Liver (tissue), 8 donors: ENCODE measurements at regions not wholly inside any gene's neighbourhood (a gene's known extent, or its start where the extent isn't known, plus 50 kb on each side); places are given as distances from the start of the nearest gene placed in this dataset.

Source experiments
- DNase-seq: peaks from one replicate; pipeline ENCODE4 v3.0.0-alpha.2; 2017; ENCODE audit warnings: low spot score
- H3K27ac ChIP-seq, 2 donors: one replicate each; pipeline ENCODE4 v1.7.0; 2013; ENCODE audit warnings: inconsistent platforms in 2 of 2, low read length in 2 of 2, control low read depth in 1 of 2, low read depth in 1 of 2, mild to moderate bottlenecking in 1 of 2
- H3K27me3 ChIP-seq, 4 donors: one replicate each; pipeline versions ENCODE4 v1.6.1 to v1.7.0; 2013; ENCODE audit warnings: low read length in 3 of 4, inconsistent platforms in 1 of 4, mild to moderate bottlenecking in 1 of 4, moderate library complexity in 1 of 4; ENCODE audit not compliant: control insufficient read depth in 4 of 4, insufficient read depth in 4 of 4
- H3K36me3 ChIP-seq, 4 donors: one replicate each; pipeline versions ENCODE4 v1.6.1 to v1.7.0; 2013; ENCODE audit warnings: low read length in 3 of 4, mild to moderate bottlenecking in 3 of 4, low read depth in 1 of 4, moderate library complexity in 1 of 4; ENCODE audit not compliant: control insufficient read depth in 4 of 4, insufficient read depth in 3 of 4
- H3K4me1 ChIP-seq, 4 donors: one replicate each; pipeline versions ENCODE4 v1.6.1 to v1.7.0; 2013; ENCODE audit warnings: low read length in 3 of 4, mild to moderate bottlenecking in 3 of 4, moderate library complexity in 1 of 4; ENCODE audit not compliant: control insufficient read depth in 4 of 4, insufficient read depth in 4 of 4
- H3K4me3 ChIP-seq, 3 donors: one replicate each; pipeline versions ENCODE4 v1.6.1 to v1.7.0; 2013; ENCODE audit warnings: low read length in 3 of 3, control low read depth in 1 of 3, low read depth in 1 of 3, mild to moderate bottlenecking in 1 of 3
- H3K9ac ChIP-seq, 2 donors: one replicate each; pipeline ENCODE4 v1.7.0; 2013; ENCODE audit warnings: low read length in 2 of 2, mild to moderate bottlenecking in 2 of 2, moderate library complexity in 2 of 2, control low read depth in 1 of 2, low read depth in 1 of 2
- H3K9me3 ChIP-seq, 4 donors: one replicate each; pipeline versions ENCODE4 v1.6.1 to v1.7.0; 2013; ENCODE audit warnings: low read length in 3 of 4; ENCODE audit not compliant: control insufficient read depth in 4 of 4
- EGR1 ChIP-seq, 2 donors: IDR thresholded peaks; 2 replicates each; pipeline ENCODE4 v1.6.1; 2016 to 2018; ENCODE audit warnings: antibody characterized with exemption in 2 of 2, low read depth in 2 of 2
- FOXA1 ChIP-seq: IDR thresholded peaks from 2 replicates; pipeline ENCODE4 v1.6.1; 2016; ENCODE audit warnings: antibody characterized with exemption
- FOXA2 ChIP-seq: IDR thresholded peaks from 2 replicates; pipeline ENCODE4 v1.6.1; 2016; ENCODE audit warnings: antibody characterized with exemption
- GABPA ChIP-seq, 2 donors: IDR thresholded peaks in 1 of 2; conservative IDR thresholded peaks in 1 of 2; 2 replicates each; pipeline ENCODE4 v1.6.1; 2016; ENCODE audit warnings: antibody characterized with exemption in 2 of 2, mild to moderate bottlenecking in 1 of 2, moderate library complexity in 1 of 2
- MAX ChIP-seq: IDR thresholded peaks from 2 replicates; pipeline ENCODE4 v1.6.1; 2016; ENCODE audit warnings: antibody characterized with exemption
- NR2F2 ChIP-seq: IDR thresholded peaks from 2 replicates; pipeline ENCODE4 v1.6.1; 2016; ENCODE audit warnings: antibody characterized with exemption
- RAD21 ChIP-seq, 2 donors: IDR thresholded peaks; 2 replicates each; pipeline ENCODE4 v1.6.1; 2016; ENCODE audit warnings: antibody characterized with exemption in 2 of 2, mild to moderate bottlenecking in 2 of 2
- RXRA ChIP-seq, 2 donors: IDR thresholded peaks; 2 replicates each; pipeline ENCODE4 v1.6.1; 2017 to 2018; ENCODE audit warnings: antibody characterized with exemption in 2 of 2, mild to moderate bottlenecking in 1 of 2
- TAF1 ChIP-seq: conservative IDR thresholded peaks from 2 replicates; pipeline ENCODE4 v1.6.1; 2016; ENCODE audit warnings: antibody characterized with exemption, mild to moderate bottlenecking
- YY1 ChIP-seq: IDR thresholded peaks from 2 replicates; pipeline ENCODE4 v1.6.1; 2016; ENCODE audit warnings: antibody characterized with exemption, mild to moderate bottlenecking
- ZBTB33 ChIP-seq: IDR thresholded peaks from 2 replicates; pipeline ENCODE4 v1.6.1; 2016; ENCODE audit warnings: antibody characterized with exemption
- WGBS: extraction: QIAGEN DNeasy Blood & Tissue Kit; methylation state at CpG from one replicate; pipeline ENCODE4 v1.1.7; 2013; 5-methylcytosine and 5-hydroxymethylcytosine counted together
- TF ChIP-seq, protein P1 (sequence below): IDR thresholded peaks from 2 replicates; pipeline ENCODE4 v1.6.1; 2016; ENCODE audit warnings: antibody characterized with exemption
- TF ChIP-seq, protein P2 (sequence below): fragments of 150-350 bp; IDR thresholded peaks from 2 replicates; pipeline ENCODE4 v1.5.1; 2017; ENCODE audit warnings: improper control_type of control experiment, low read depth, low read length; ENCODE audit not compliant: missing input control
- TF ChIP-seq, protein P3 (sequence below): IDR thresholded peaks from 2 replicates; pipeline ENCODE4 v1.6.1; 2016; ENCODE audit warnings: antibody characterized with exemption, mild to moderate bottlenecking
- donor health status: healthy.
- donor health status: healthy.
- donor health status: healthy.
- donor health status: healthy.
- donor health status: healthy.

- no peak for TF ChIP-seq FOXA1
Observed at GRCh38 chr13:53310786-53311185, 282.2 kb downstream of the OLFM4 start (continued).

- Histone ChIP-seq H3K36me3 (no peaks in the 10 kb centered on the region), H3K4me3 (no peak overlapping the region), H3K9ac (no peak overlapping the region), H3K27ac (no peak overlapping the region), H3K4me1 (no peaks in the 10 kb centered on the region), H3K27me3 (peaks cover 0 to 2% (median 0%) of the 10 kb centered on the region in 4 donors), H3K9me3 (no peaks in the 10 kb centered on the region)
- TF ChIP-seq, protein P1, sequence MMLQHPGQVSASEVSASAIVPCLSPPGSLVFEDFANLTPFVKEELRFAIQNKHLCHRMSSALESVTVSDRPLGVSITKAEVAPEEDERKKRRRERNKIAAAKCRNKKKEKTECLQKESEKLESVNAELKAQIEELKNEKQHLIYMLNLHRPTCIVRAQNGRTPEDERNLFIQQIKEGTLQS, result no peak
- no peak for TF ChIP-seq TAF1
- TF ChIP-seq NR2F2, result no peak
- no peak for TF ChIP-seq RAD21 (IDR thresholded peaks at IDR 0.05)
- no peak for TF ChIP-seq ZBTB33
- TF ChIP-seq RXRA (IDR thresholded peaks at IDR 0.05), result no peak
- TF ChIP-seq YY1, result no peak
- TF ChIP-seq FOXA2, result no peak
- DNase-seq, result no peak
- WGBS, result 27% methylated on average over 1 of the region's 1 CpG
Observed at GRCh38 chr13:53311561-53311960, 282.9 kb downstream of the OLFM4 start.

GRCh38 chr13:53321296-53321801 is 292.7 kb downstream of the OLFM4 start:
- WGBS, result 65% methylated on average over 2 of the region's 2 CpGs

More at GRCh38 chr13:53321296-53321801, 292.7 kb downstream of the OLFM4 start:
- Histone ChIP-seq H3K9me3 (no peaks in the 10 kb centered on the region), H3K4me1 (no peaks in the 10 kb centered on the region), H3K9ac (no peak overlapping the region), H3K4me3 (no peak overlapping the region), H3K36me3 (no peaks in the 10 kb centered on the region), H3K27me3 (peaks cover 0 to 3% (median 0%) of the 10 kb centered on the region in 4 donors), H3K27ac (no peak overlapping the region)
- TF ChIP-seq MAX, result no peak
- TF ChIP-seq, protein P2, sequence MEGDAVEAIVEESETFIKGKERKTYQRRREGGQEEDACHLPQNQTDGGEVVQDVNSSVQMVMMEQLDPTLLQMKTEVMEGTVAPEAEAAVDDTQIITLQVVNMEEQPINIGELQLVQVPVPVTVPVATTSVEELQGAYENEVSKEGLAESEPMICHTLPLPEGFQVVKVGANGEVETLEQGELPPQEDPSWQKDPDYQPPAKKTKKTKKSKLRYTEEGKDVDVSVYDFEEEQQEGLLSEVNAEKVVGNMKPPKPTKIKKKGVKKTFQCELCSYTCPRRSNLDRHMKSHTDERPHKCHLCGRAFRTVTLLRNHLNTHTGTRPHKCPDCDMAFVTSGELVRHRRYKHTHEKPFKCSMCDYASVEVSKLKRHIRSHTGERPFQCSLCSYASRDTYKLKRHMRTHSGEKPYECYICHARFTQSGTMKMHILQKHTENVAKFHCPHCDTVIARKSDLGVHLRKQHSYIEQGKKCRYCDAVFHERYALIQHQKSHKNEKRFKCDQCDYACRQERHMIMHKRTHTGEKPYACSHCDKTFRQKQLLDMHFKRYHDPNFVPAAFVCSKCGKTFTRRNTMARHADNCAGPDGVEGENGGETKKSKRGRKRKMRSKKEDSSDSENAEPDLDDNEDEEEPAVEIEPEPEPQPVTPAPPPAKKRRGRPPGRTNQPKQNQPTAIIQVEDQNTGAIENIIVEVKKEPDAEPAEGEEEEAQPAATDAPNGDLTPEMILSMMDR, result no peak
- no peak for TF ChIP-seq FOXA2
- TF ChIP-seq EGR1 (IDR thresholded peaks at IDR 0.05; ENCODE audit: low read depth in 2 of 2), result no peak
- no peak for TF ChIP-seq RXRA (IDR thresholded peaks at IDR 0.05)
- TF ChIP-seq, protein P1, result no peak
- no peak for TF ChIP-seq ZBTB33
- TF ChIP-seq, protein P3, sequence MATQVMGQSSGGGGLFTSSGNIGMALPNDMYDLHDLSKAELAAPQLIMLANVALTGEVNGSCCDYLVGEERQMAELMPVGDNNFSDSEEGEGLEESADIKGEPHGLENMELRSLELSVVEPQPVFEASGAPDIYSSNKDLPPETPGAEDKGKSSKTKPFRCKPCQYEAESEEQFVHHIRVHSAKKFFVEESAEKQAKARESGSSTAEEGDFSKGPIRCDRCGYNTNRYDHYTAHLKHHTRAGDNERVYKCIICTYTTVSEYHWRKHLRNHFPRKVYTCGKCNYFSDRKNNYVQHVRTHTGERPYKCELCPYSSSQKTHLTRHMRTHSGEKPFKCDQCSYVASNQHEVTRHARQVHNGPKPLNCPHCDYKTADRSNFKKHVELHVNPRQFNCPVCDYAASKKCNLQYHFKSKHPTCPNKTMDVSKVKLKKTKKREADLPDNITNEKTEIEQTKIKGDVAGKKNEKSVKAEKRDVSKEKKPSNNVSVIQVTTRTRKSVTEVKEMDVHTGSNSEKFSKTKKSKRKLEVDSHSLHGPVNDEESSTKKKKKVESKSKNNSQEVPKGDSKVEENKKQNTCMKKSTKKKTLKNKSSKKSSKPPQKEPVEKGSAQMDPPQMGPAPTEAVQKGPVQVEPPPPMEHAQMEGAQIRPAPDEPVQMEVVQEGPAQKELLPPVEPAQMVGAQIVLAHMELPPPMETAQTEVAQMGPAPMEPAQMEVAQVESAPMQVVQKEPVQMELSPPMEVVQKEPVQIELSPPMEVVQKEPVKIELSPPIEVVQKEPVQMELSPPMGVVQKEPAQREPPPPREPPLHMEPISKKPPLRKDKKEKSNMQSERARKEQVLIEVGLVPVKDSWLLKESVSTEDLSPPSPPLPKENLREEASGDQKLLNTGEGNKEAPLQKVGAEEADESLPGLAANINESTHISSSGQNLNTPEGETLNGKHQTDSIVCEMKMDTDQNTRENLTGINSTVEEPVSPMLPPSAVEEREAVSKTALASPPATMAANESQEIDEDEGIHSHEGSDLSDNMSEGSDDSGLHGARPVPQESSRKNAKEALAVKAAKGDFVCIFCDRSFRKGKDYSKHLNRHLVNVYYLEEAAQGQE, result no peak
- no peak for TF ChIP-seq NR2F2
- TF ChIP-seq TAF1, result no peak
- no peak for TF ChIP-seq FOXA1
- no peak for TF ChIP-seq GABPA (IDR thresholded peaks at IDR 0.05 in 1 of 2, conservative IDR thresholded peaks at IDR 0.05 in 1 of 2)
- TF ChIP-seq RAD21 (IDR thresholded peaks at IDR 0.05), result no peak
- DNase-seq, result no peak
